OCI-LY7 (cell line): ENCODE measurements at regions not wholly inside any gene's neighbourhood (a gene's known extent, or its start where the extent isn't known, plus 50 kb on each side); places are given as distances from the start of the nearest gene placed in this dataset.
"Not testable (repeated sequence)": the region's sequence is repeated elsewhere in the genome, so short reads cannot be mapped to it uniquely, and the experiment has no call there.

Experiments
- BruUV-seq: library from RNA; stranded (reverse); fragments of 400-500 nt; replicated peaks from 2 replicates; lab custom pipeline; 2021; lab: Mats Ljungman, UMichigan
- CTCF ChIA-PET: fragments of 300-600 bp; sonication (Branson Sonifier 250); formaldehyde crosslinking; loops from one replicate; lab custom pipeline; 2022; ENCODE audit warnings: antibody characterized with exemption; ENCODE audit not compliant: unreplicated experiment; lab: Charles Lee
- POLR2A ChIA-PET: fragments of 300-600 bp; sonication (Branson Sonifier 250); formaldehyde crosslinking; loops from one replicate; lab custom pipeline; 2022; ENCODE audit warnings: antibody characterized with exemption; lab: Charles Lee
- DNase-seq: peaks from one replicate; pipeline ENCODE4 v3.0.0-alpha.2; 2015; ENCODE audit warnings: low spot score
- H2AFZ ChIP-seq: fragments of 200-600 bp; sonication (generic), shearing (Covaris generic); 2 replicates; pipeline ENCODE4 v1.6.1; 2014; ENCODE audit warnings: mild to moderate bottlenecking, antibody characterized with exemption, low read length, moderate library complexity
- H3K27ac ChIP-seq: fragments of 200-600 bp; sonication (generic); 2 replicates; pipeline ENCODE4 v1.5.1; 2014; ENCODE audit warnings: mixed run types, low read depth, mild to moderate bottlenecking, moderate library complexity, low read length, inconsistent platforms; ENCODE audit not compliant: poor library complexity, severe bottlenecking
- H3K36me3 ChIP-seq: fragments of 200-600 bp; sonication (generic); 2 replicates; pipeline ENCODE4 v1.6.1; 2014; ENCODE audit warnings: mild to moderate bottlenecking, antibody characterized with exemption, low read length, moderate library complexity, mixed read lengths; ENCODE audit not compliant: insufficient read depth
- H3K4me1 ChIP-seq: fragments of 200-600 bp; sonication (generic); 2 replicates; pipeline ENCODE4 v1.5.1; 2014; ENCODE audit warnings: mild to moderate bottlenecking, low read length; ENCODE audit not compliant: insufficient read depth, poor library complexity, severe bottlenecking
- H3K4me2 ChIP-seq: fragments of 200-600 bp; sonication (generic); 2 replicates; pipeline ENCODE4 v1.6.1; 2014; ENCODE audit warnings: mild to moderate bottlenecking, low read length
- H3K4me3 ChIP-seq: fragments of 200-600 bp; sonication (generic); 2 replicates; pipeline ENCODE4 v1.5.1; 2014; ENCODE audit warnings: mild to moderate bottlenecking, low read depth, low read length; ENCODE audit not compliant: poor library complexity, severe bottlenecking
- H3K79me2 ChIP-seq: fragments of 200-600 bp; sonication (generic); 2 replicates; pipeline ENCODE4 v1.6.1; 2016; ENCODE audit warnings: low read depth, mild to moderate bottlenecking, low read length, moderate library complexity, mixed read lengths; ENCODE audit not compliant: insufficient read depth
- H3K9me2 ChIP-seq: fragments of 200-600 bp; sonication (generic); 2 replicates; pipeline ENCODE4 v1.6.1; 2016; ENCODE audit warnings: mild to moderate bottlenecking, low read length, mixed read lengths; ENCODE audit not compliant: insufficient read depth
- H3K9me3 ChIP-seq: fragments of 200-600 bp; sonication (generic); 2 replicates; pipeline ENCODE4 v1.6.1; 2014; ENCODE audit warnings: mild to moderate bottlenecking, mixed run types, low read length, mixed read lengths
- H4K20me1 ChIP-seq: fragments of 200-600 bp; sonication (generic); 2 replicates; pipeline ENCODE4 v1.6.1; 2014; ENCODE audit warnings: mild to moderate bottlenecking, antibody characterized with exemption, low read length, moderate library complexity, mixed read lengths; ENCODE audit not compliant: insufficient read depth
- CTCF ChIP-seq: fragments of 200-600 bp; sonication (generic); conservative IDR thresholded peaks from 2 replicates; pipeline ENCODE4 v1.5.1; 2014; ENCODE audit warnings: mild to moderate bottlenecking, antibody characterized with exemption, low read length, moderate library complexity, mixed read lengths
- EZH2phosphoT487 ChIP-seq: fragments of 200-600 bp; sonication (generic); IDR thresholded peaks from 2 replicates; pipeline ENCODE4 v1.6.1; 2018; ENCODE audit warnings: low read depth, borderline replicate concordance, mild to moderate bottlenecking, mixed run types, antibody characterized with exemption, low read length, moderate library complexity, mixed read lengths
- intact Hi-C: fragments of 100-400 bp; cut with micrococcal nuclease; formaldehyde crosslinking; loops from one replicate; pipeline ENCODE4 v1.10.0; 2022; ENCODE audit not compliant: unreplicated experiment

- Histone ChIP-seq H3K9me3 (no peaks in the 10 kb centered on the region), H3K4me3 (no peak overlapping the region), H3K27ac (no peak overlapping the region), H3K79me2 (no peaks in the 10 kb centered on the region), H3K36me3 (no peaks in the 10 kb centered on the region), H3K9me2 (no peaks in the 10 kb centered on the region), H4K20me1 (no peaks in the 10 kb centered on the region), H3K4me2 (no peak overlapping the region), H3K4me1 (no peaks in the 10 kb centered on the region), H2AFZ (no peak overlapping the region)
- POLR2A ChIA-PET = no interaction called here
- intact Hi-C loops = no loop called here
- BruUV-seq = no TSS peak
- no peak for TF ChIP-seq CTCF
- no peak for TF ChIP-seq EZH2phosphoT487
- no peak for DNase-seq
- CTCF ChIA-PET = no interaction called here
Observed at GRCh38 chr5:142520885-142521284, 165.0 kb downstream of the FGF1 start.

GRCh38 chr5:142519913-142520312 lies 166.0 kb downstream of the FGF1 start:
- intact Hi-C loops = not testable (repeated sequence)

GRCh38 chr5:142517840-142518239 lies 168.1 kb downstream of the FGF1 start:
- no peak overlapping the region for H3K4me2 ChIP-seq
- no peak overlapping the region for H3K27ac ChIP-seq
- H3K36me3 ChIP-seq = no peaks in the 10 kb centered on the region
- no peak overlapping the region for H3K4me3 ChIP-seq
- ChIA-PET POLR2A (no interaction called here), CTCF (no interaction called here)
- DNase-seq = no peak
- H3K9me2 ChIP-seq = no peaks in the 10 kb centered on the region
- no peak overlapping the region for H2AFZ ChIP-seq
- H4K20me1 ChIP-seq = no peaks in the 10 kb centered on the region
- no peaks in the 10 kb centered on the region for H3K9me3 ChIP-seq
- no peak for TF ChIP-seq CTCF
- TF ChIP-seq EZH2phosphoT487 = no peak
- no peaks in the 10 kb centered on the region for H3K4me1 ChIP-seq
- H3K79me2 ChIP-seq = no peaks in the 10 kb centered on the region
- no TSS peak for BruUV-seq
- intact Hi-C loops = no loop called here

More at GRCh38 chr5:142519913-142520312, 166.0 kb downstream of the FGF1 start:
- H4K20me1 ChIP-seq, CTCF ChIA-PET, H3K36me3 ChIP-seq, H3K79me2 ChIP-seq, H3K4me1 ChIP-seq, H3K4me2 ChIP-seq, H3K9me3 ChIP-seq, BruUV-seq, DNase-seq, H3K9me2 ChIP-seq, H3K4me3 ChIP-seq, H3K27ac ChIP-seq, H2AFZ ChIP-seq: not testable (repeated sequence)
- POLR2A ChIA-PET = interaction anchor here (0.5 kb wide), 1 partner anchor 526 kb away, joined by 4 read pairs; no protein-coding TSS in a partner anchor
